NCI-H187 (cell line): ENCODE measurements at regions not wholly inside any gene's neighbourhood (a gene's known extent, or its start where the extent isn't known, plus 50 kb on each side); places are given as distances from the start of the nearest gene placed in this dataset.
A peak's percentile ranks its signal among the peaks of the same experiment; 100 is the strongest.

Experiments
- DNase-seq, 2 experiments: peaks; one replicate each; lab custom pipeline; 2025; lab: John Stamatoyannopoulos, UW

GRCh38 chr4:174120446-174121295 lies 162.8 kb downstream of the FBXO8 start:
- peak in 1 of 2 experiments; percentile 5 for DNase-seq

- no peak for DNase-seq
Measured at GRCh38 chr4:174119830-174120229, 163.6 kb downstream of the FBXO8 start.

- DNase-seq = no peak
Measured at GRCh38 chr4:174119051-174119450, 164.4 kb downstream of the FBXO8 start.

- no peak for DNase-seq
Measured at GRCh38 chr4:174118171-174118570, 165.3 kb downstream of the FBXO8 start.

- no peak for DNase-seq
Measured at GRCh38 chr4:174117445-174117844, 166.0 kb downstream of the FBXO8 start.

- no peak for DNase-seq
Measured at GRCh38 chr4:174116021-174116420, 167.4 kb downstream of the FBXO8 start.

- no peak for DNase-seq
Measured at GRCh38 chr4:174111422-174111821, 172.0 kb downstream of the FBXO8 start.

GRCh38 chr4:174110180-174110579 lies 173.3 kb downstream of the FBXO8 start:
- no peak for DNase-seq

- DNase-seq = no peak
Measured at GRCh38 chr4:174107746-174108354, 175.6 kb downstream of the FBXO8 start.

- DNase-seq = no peak
Measured at GRCh38 chr4:174105202-174105601, 178.3 kb downstream of the FBXO8 start.

- no peak for DNase-seq
Measured at GRCh38 chr4:174100910-174101309, 182.6 kb downstream of the FBXO8 start.

- DNase-seq = no peak
Measured at GRCh38 chr4:174099712-174100111, 183.8 kb downstream of the FBXO8 start.

- DNase-seq = no peak
Measured at GRCh38 chr4:174096999-174097398, 186.5 kb downstream of the FBXO8 start.

GRCh38 chr4:174096456-174096855 lies 187.0 kb downstream of the FBXO8 start:
- no peak for DNase-seq

GRCh38 chr4:174091130-174091529 lies 192.3 kb downstream of the FBXO8 start:
- no peak for DNase-seq

GRCh38 chr4:174089711-174090110 lies 193.8 kb downstream of the FBXO8 start:
- DNase-seq = no peak

- no peak for DNase-seq
Measured at GRCh38 chr4:174088795-174089194, 194.7 kb downstream of the FBXO8 start.

- DNase-seq = no peak
Measured at GRCh38 chr4:174086829-174087799, 196.4 kb downstream of the FBXO8 start.

- no peak for DNase-seq
Measured at GRCh38 chr4:174084981-174085380, 198.5 kb downstream of the FBXO8 start.

GRCh38 chr4:174084542-174084941 lies 198.9 kb downstream of the FBXO8 start:
- no peak for DNase-seq

GRCh38 chr4:174080361-174080760 lies 203.1 kb downstream of the FBXO8 start:
- DNase-seq = no peak

GRCh38 chr4:174071595-174071994 lies 211.9 kb downstream of the FBXO8 start:
- no peak for DNase-seq
